Left ventricle myocardium inferior (tissue), 1 donor: ENCODE measurements at regions not wholly inside any gene's neighbourhood (a gene's known extent, or its start where the extent isn't known, plus 50 kb on each side); places are given as distances from the start of the nearest gene placed in this dataset.

ENCODE experiments used
- DNase-seq: peaks from one replicate; pipeline ENCODE4 v3.0.0-alpha.2; 2020
- H3K27ac ChIP-seq: fragments of 200-600 bp; replicated peaks from 2 replicates; pipeline ENCODE4 v1.8.0; 2021
- H3K27me3 ChIP-seq: fragments of 200-600 bp; 2 replicates; pipeline ENCODE4 v1.8.0; 2021; ENCODE audit warnings: low read depth
- H3K36me3 ChIP-seq: fragments of 200-600 bp; 2 replicates; pipeline ENCODE4 v1.8.0; 2021
- H3K4me1 ChIP-seq: fragments of 200-600 bp; 2 replicates; pipeline ENCODE4 v1.8.0; 2021
- H3K4me3 ChIP-seq: fragments of 200-600 bp; 2 replicates; pipeline ENCODE4 v1.8.0; 2021; ENCODE audit warnings: mild to moderate bottlenecking, moderate library complexity
- H3K9me3 ChIP-seq: fragments of 200-600 bp; replicated peaks from 2 replicates; pipeline ENCODE4 v1.8.0; 2021
- CTCF ChIP-seq: fragments of 200-600 bp; IDR thresholded peaks from 2 replicates; pipeline ENCODE4 v1.8.0; 2021; ENCODE audit warnings: antibody characterized with exemption, mild to moderate bottlenecking, borderline replicate concordance
- intact Hi-C: fragments of 100-400 bp; cut with micrococcal nuclease; formaldehyde crosslinking; loops from one replicate; pipeline ENCODE4 v1.11.0; 2022
- donor health status: DM: no; HTN: yes; CAD: no; lungs with severe emphysema.

DNA sequence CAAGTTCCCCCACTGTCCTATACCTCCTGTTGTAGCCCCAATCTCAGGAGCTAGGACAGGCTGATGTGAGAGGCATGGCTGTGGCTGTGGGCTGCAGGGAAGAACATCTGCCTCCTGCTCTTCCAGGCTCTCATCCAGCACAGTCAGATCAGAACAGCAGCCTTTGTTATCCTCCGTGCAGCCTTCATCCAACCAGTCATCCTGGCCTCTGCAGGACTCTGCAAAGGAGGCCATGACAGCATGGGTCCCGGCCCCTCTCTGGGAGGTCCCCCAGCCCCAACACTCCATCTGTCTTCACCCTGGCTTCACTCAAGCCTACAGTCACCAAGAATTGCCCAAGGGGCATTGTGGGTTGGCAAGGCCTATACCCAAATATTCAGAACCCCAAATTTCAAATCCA lies 223.2 kb upstream of the COPS8 start:
- Histone ChIP-seq H3K4me3 (no peak overlapping the region), H3K9me3 (peaks cover 18% of the 10 kb centered on the region), H3K27ac (no peak overlapping the region), H3K4me1 (no peaks in the 10 kb centered on the region), H3K36me3 (no peaks in the 10 kb centered on the region), H3K27me3 (no peaks in the 10 kb centered on the region)
- no peak for TF ChIP-seq CTCF
- no peak for DNase-seq
- intact Hi-C loops = no loop called here

DNA sequence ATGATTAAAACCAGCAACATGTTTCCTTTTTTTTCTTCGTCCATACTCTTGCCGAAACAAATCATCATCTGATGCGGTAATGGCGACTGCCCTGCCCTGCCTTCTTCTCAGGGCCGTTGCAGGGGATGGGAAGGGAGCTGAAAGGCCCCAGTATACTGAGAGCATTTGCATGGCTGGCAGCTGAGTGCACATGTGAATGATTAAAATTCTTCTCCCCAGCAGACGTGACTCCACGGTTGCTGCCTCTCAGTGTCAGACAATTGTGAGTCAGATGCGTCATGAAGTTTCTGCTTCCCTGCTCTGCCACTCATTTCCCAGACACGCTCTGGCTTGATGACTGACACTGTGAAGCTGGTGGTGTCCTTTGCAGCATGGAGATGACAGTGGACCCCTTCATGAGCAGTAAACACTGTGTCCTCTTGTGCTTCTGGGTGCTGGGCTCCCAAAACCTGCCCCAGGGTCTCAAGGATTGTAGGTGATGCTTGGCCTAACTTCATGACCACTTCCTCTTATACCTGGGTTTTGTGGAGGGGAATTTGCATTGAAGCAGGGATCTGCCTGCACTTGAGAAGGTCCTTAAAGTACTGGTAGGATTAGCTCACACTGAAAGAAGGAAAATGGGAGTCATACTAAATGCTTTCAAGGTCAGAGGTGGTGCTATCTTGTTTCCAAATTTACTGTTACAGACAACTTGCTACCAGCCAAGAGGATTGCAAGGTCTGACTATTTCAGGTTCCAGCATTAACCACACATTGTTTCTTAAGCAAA lies 222.5 kb upstream of the COPS8 start:
- H3K36me3 ChIP-seq = no peaks in the 10 kb centered on the region
- intact Hi-C loops = no loop called here
- no peaks in the 10 kb centered on the region for H3K27me3 ChIP-seq
- no peak for TF ChIP-seq CTCF
- peaks cover 18% of the 10 kb centered on the region for H3K9me3 ChIP-seq
- H3K27ac ChIP-seq = no peak overlapping the region
- H3K4me3 ChIP-seq = no peak overlapping the region
- no peaks in the 10 kb centered on the region for H3K4me1 ChIP-seq
- no peak for DNase-seq

DNA sequence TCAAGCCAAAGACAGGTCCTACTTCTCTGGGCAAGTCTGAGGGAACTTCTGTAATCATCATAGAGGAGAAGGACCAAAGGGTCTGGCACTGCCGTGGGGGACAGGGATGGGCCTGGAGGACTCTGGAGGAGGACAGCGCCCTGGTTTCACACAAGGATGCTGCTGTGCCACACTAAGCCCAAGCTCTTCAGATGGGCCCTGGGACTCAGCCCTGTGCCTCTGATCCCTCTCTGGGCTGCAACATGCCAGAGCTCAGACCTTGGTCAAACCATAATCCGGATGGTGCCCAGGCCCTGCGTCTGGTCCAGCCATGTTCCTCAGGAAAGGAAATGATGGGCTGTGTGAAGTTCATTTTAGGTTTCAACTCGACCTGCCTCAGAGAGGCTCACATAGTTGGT lies 222.0 kb upstream of the COPS8 start:
- intact Hi-C loops = no loop called here
- H3K4me3 ChIP-seq = no peak overlapping the region
- H3K27me3 ChIP-seq = no peaks in the 10 kb centered on the region
- no peaks in the 10 kb centered on the region for H3K4me1 ChIP-seq
- no peaks in the 10 kb centered on the region for H3K36me3 ChIP-seq
- H3K9me3 ChIP-seq = peaks cover 18% of the 10 kb centered on the region
- DNase-seq = no peak
- no peak for TF ChIP-seq CTCF
- no peak overlapping the region for H3K27ac ChIP-seq

DNA sequence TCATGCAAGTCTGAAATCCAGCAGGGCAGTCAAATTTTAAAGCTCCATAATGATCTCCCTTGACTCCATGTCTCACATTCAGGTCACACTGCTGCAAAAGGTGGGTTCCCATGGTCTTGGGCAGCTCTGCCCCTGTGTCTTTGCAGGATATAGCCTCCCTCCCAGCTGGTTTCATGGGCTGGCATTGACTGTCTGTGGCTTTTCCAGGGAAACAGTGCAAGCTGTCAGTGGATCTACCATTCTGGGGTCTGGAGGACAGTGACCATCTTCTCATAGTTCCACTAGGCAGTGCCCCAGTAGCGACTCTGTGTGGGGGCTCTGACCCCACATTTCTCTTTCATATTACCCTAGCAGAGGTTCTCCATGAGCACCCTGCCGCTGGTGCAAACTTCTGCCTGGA lies 220.6 kb upstream of the COPS8 start:
- no peaks in the 10 kb centered on the region for H3K27me3 ChIP-seq

GRCh38 chr2:236866542-236867340 lies 218.9 kb upstream of the COPS8 start:
- DNase-seq = no peak
- no peak overlapping the region for H3K4me3 ChIP-seq
- peaks cover 3% of the 10 kb centered on the region for H3K4me1 ChIP-seq
- peaks cover 14% of the 10 kb centered on the region for H3K9me3 ChIP-seq
- no peaks in the 10 kb centered on the region for H3K27me3 ChIP-seq
- intact Hi-C loops = no loop called here
- no peak for TF ChIP-seq CTCF
- no peaks in the 10 kb centered on the region for H3K36me3 ChIP-seq
- no peak overlapping the region for H3K27ac ChIP-seq

More for the DNA sequence above, 220.6 kb upstream of the COPS8 start:
- Histone ChIP-seq H3K36me3 (no peaks in the 10 kb centered on the region), H3K27ac (no peak overlapping the region), H3K4me1 (no peaks in the 10 kb centered on the region), H3K4me3 (no peak overlapping the region), H3K9me3 (peaks cover 17% of the 10 kb centered on the region)
- no peak for TF ChIP-seq CTCF
- no peak for DNase-seq
- intact Hi-C loops = no loop called here
